Mononuclear cell (primary cell): ENCODE measurements at regions not wholly inside any gene's neighbourhood (a gene's known extent, or its start where the extent isn't known, plus 50 kb on each side); places are given as distances from the start of the nearest gene placed in this dataset.
"Not testable (repeated sequence)": the region's sequence is repeated elsewhere in the genome, so short reads cannot be mapped to it uniquely, and the experiment has no call there.

ENCODE experiments used
- H3K27me3 ChIP-seq: 2 replicates; pipeline ENCODE4 v1.6.0; 2011; ENCODE audit warnings: low read length, control low read depth; ENCODE audit not compliant: insufficient read depth
- H3K4me1 ChIP-seq: 2 replicates; pipeline ENCODE4 v1.5.1; 2011; ENCODE audit warnings: mild to moderate bottlenecking, low read length, control low read depth; ENCODE audit not compliant: insufficient read depth
- H3K4me3 ChIP-seq: 2 replicates; pipeline ENCODE4 v1.5.1; 2011; ENCODE audit warnings: mild to moderate bottlenecking, low read length, moderate library complexity
- H3K9me3 ChIP-seq: 2 replicates; pipeline ENCODE4 v1.5.1; 2011; ENCODE audit warnings: low read depth, mild to moderate bottlenecking, control low read depth, low read length

DNA sequence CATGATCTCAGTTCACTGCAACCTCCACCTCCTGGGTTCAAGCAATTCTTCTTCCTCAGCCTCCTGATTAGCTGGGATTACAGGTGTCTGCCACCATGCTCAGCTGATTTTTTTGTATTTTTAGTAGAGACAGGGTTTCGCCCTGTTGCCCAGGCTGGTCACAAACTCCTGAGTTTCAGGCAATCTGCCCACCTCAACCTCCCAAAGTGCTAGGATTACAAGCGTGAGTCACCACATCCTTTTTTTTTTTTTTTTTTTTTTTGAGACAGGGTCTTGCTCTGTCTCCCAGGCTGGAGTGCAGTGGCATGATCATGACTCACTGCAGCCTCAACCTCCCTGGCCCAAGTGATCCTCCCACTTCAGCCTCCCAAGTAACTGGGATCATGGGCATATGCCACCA lies 298.9 kb downstream of the SPRY1 start:
- H3K4me3 ChIP-seq, H3K27me3 ChIP-seq, H3K9me3 ChIP-seq, H3K4me1 ChIP-seq: not testable (repeated sequence)

DNA sequence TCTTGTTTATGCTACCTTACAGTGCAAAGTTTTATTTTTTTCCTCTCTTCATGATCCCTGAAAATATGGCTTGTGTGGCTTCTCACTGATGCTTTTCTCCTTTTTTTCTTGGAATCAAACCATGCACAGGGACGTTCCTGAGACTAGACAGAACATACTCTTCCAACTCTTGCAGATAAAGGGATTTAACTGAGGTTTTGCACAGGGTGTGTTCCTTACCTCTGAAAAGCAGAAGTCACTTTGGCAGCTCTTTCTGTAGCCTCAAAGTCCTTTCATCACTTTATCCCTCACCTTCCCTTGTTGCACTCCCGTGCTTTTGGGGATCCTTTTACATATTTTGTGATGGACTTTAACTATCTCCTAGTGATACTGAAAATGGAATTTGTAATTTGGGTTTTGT lies 300.1 kb downstream of the SPRY1 start:
- Histone ChIP-seq H3K9me3 (no peaks in the 10 kb centered on the region), H3K27me3 (no peaks in the 10 kb centered on the region)

DNA sequence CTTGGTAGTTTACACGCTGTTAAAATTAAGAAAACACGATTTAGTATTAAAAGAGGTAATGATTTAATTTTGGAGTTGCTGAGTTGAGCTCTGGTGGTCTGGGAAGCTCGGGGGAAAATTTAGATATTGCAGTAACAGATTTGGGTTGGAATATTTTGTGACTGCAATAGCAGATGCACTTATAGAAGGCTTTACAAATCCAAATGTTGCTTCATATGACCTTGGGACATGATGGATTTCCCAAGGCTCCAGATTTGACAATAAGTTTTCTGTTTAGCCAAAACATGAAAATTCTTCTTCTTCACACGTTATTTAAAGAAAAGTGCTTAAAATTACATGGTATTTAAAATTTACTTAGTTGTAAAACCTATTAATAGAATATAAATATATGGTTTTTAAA lies 302.0 kb downstream of the SPRY1 start:
- no peaks in the 10 kb centered on the region for H3K9me3 ChIP-seq
- H3K27me3 ChIP-seq, result no peaks in the 10 kb centered on the region
- no peaks in the 10 kb centered on the region for H3K4me1 ChIP-seq
- no peak overlapping the region for H3K4me3 ChIP-seq

More for the DNA sequence above, 300.1 kb downstream of the SPRY1 start:
- Histone ChIP-seq H3K4me1 (no peaks in the 10 kb centered on the region), H3K4me3 (no peak overlapping the region)

DNA sequence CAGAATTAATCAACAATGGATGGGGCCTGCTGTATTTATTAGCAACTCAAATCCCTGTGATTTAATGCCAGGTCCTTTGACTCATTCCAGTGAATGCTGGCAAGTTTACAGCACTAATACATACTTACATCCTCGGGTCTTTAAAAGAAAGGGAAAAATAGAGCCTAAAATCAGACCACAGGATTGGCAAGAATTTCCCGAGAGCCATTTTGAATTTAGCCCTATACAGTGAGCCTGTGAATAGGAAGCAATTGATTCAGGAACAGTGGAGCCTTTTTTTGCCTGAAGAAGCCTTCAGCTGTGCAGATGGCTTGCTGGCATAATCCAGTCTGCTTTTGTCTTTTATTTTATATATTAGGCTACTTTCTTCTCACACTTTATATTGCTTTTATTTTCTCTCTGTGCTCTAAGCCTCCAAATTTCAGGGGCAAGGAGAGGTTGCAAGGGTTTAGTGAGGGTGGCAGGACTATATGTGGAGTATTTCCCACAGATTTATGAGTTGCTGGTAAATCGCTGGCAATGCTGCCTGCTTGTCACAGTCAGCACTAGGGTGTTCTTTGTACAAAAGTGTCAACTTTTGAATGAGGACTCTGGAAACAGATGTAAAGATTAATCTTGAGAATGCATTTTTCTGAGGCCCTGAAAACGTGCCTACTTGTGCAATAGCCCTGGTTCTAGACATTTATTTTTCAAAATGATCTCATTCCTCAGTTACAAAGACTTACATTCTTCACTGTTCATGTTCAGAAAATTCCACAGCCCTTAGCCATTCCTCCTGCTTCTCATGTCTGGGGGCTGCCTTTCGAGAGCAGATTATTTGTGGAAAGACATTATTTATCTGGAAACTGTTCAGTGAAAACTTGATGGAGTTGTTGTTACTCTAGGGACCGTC lies 303.5 kb downstream of the SPRY1 start:
- no peaks in the 10 kb centered on the region for H3K9me3 ChIP-seq
- H3K27me3 ChIP-seq, result no peaks in the 10 kb centered on the region
- H3K4me1 ChIP-seq, result no peaks in the 10 kb centered on the region
- H3K4me3 ChIP-seq, result no peak overlapping the region

DNA sequence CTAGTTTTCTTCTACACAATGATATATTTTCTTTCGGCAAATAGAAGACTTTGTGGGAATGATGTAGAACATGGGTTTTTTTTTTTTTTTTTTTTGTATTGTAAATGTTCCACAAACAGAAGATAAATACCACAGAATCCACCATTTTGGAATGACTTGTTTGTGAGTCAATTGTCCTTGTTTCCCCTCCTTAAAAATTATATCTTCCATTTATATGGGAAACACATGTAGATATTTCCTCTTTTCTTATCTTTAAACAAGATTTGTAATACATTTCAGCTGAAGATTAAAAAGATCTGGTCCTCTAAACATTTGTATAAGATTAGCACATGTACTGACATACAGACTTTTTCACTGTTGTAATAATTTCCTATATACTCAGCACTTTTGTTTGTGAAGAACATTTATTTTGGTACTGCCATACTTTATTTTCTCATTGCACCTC lies 304.6 kb downstream of the SPRY1 start:
- H3K27me3 ChIP-seq, result no peaks in the 10 kb centered on the region
- H3K4me1 ChIP-seq, result no peaks in the 10 kb centered on the region
- no peak overlapping the region for H3K4me3 ChIP-seq
- no peaks in the 10 kb centered on the region for H3K9me3 ChIP-seq

DNA sequence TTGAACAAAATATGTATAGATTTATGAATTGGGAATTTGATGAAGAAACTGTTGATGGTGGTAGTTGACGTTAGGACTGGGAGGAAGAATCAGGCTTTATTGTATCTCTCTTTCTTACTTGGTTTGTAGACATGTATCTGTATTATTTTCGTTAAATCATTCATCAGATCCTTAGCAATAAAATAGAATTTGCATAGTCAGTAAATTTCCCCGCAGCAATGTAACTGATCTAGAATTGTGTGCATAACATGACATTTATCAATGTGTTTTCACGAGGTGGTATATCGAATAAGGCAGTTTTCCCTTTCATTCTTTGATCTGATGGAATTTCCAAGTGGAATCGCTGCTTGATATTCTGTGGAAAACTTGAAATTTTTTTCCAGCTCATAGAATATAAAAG lies 308.8 kb downstream of the SPRY1 start:
- no peak overlapping the region for H3K4me3 ChIP-seq
- H3K4me1 ChIP-seq, result no peaks in the 10 kb centered on the region
- H3K9me3 ChIP-seq, result no peaks in the 10 kb centered on the region
- no peaks in the 10 kb centered on the region for H3K27me3 ChIP-seq

DNA sequence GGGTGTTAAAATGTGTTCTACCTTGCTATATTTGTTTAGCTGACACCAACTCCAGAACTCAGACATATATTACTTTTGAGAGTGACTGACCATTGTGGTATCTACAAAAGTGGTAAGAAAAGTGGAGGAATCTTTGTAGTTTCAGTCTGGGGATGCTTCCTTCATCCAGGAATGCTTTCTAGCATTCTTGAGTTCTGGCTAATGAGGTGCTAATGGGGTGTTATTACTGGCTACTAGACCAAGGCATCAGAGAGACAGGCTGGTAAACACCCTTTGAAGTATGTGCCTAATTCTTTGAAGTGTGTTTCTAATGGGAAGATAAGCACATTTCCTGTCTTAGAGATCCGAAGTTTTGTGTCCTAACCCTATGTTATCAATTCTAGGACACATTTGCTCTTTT lies 310.4 kb downstream of the SPRY1 start:
- Histone ChIP-seq H3K4me3 (no peak overlapping the region), H3K9me3 (no peaks in the 10 kb centered on the region), H3K4me1 (no peaks in the 10 kb centered on the region), H3K27me3 (no peaks in the 10 kb centered on the region)

DNA sequence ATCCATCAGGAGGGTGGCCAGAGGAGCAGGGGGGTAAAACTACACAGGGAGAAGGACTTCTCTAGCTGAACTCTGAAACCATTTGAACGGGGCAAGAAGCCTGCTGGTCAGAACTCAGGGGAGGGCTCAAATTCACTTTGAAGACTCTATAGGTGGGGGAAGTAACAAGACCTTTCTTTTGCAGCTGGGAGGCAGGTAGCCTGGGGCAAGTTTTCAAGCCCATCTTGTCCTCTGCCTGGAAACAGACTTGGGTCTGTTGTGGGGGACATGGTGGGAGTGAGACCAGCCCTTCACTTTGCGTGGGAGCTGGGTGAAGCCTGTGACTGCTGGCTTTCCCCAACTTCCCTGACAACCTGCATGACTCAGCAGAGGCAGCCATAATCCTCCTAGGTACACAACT lies 312.3 kb downstream of the SPRY1 start:
- H3K9me3 ChIP-seq, result no peaks in the 10 kb centered on the region

DNA sequence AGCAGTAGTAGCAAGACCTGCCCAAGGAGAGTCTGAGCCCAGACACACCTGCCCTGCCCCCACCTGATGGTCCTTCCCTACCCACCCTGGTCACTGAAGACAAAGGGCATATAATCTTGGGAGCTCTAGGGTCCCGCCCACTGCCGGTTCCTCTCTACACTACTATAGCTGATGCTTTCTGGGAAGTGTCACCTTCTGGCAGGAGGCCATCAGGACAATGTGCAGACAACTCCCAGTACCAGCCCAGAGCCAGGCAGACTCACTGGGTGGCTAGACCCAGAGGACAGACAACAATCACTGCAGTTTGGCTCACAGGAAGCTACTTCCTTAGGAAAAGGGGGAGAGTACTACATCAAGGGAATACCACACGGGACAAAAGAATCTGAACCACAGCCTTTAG lies 312.7 kb downstream of the SPRY1 start:
- H3K9me3 ChIP-seq, result no peaks in the 10 kb centered on the region
- H3K4me1 ChIP-seq, result no peaks in the 10 kb centered on the region
- no peak overlapping the region for H3K4me3 ChIP-seq
- H3K27me3 ChIP-seq, result no peaks in the 10 kb centered on the region

More for the DNA sequence above, 312.3 kb downstream of the SPRY1 start:
- no peaks in the 10 kb centered on the region for H3K4me1 ChIP-seq
- H3K27me3 ChIP-seq, result no peaks in the 10 kb centered on the region
- no peak overlapping the region for H3K4me3 ChIP-seq

DNA sequence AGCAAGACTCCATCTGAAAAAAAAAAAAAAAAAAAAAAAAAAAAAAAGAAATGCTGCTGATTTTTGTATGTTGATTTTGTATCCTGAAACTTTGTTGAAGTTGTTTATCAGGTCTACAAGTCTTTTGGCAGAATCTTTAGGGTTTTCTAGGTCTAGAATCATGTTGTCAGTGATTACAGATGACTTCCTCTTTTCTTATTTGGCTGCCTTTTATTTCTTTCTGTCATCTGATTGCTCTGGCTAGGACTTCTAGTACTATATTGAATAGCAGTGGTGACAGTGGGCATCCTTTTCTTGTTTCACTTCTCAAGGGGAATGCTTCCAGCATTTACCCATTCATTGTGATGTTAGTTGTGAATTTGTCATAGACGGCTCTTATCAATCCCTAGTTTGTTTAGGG lies 334.4 kb downstream of the SPRY1 start:
- H3K4me1 ChIP-seq, result no peaks in the 10 kb centered on the region
- H3K4me3 ChIP-seq, result no peak overlapping the region
- no peaks in the 10 kb centered on the region for H3K9me3 ChIP-seq
- no peaks in the 10 kb centered on the region for H3K27me3 ChIP-seq

DNA sequence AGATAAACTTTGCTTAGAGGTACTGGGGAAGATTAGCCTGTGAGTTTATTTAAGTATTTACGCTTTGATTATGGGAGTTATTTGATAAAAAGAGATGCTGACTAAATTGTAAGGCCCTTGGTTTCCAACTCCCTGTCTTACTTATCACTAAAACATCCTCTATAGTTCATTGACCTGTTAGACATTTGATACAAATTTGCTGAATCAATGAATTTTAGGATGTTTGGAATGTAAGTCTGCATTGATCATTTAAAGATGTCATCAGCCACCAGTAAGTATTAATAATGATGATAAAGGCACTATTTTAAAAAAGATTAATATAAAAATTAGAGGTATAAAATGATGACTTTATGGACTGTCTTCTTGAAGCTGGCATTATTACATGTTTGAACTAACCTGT lies 340.6 kb downstream of the SPRY1 start:
- H3K4me3 ChIP-seq, result no peak overlapping the region

DNA sequence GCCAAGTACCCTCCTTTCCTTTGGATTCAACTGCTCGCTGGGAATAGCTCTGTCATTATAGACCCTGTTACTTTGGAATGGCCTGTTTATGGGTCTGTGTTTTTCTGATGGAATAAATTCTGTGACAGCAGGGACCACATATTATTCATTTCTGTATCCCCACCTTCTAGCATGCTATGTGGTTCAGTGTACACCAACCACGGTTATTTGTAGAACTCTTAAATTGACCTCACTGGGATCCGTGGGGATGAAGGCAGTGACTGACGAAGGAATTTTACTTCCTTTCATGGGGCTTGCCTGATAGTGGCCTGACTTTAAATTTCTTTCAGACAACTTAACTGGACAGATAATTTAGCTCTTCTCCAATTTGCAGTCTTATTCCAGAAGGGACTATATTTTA lies 343.2 kb downstream of the SPRY1 start:
- no peak overlapping the region for H3K4me3 ChIP-seq
- H3K27me3 ChIP-seq, result no peaks in the 10 kb centered on the region
- no peaks in the 10 kb centered on the region for H3K9me3 ChIP-seq
- peaks cover 2% of the 10 kb centered on the region for H3K4me1 ChIP-seq

More for the DNA sequence above, 340.6 kb downstream of the SPRY1 start:
- Histone ChIP-seq H3K4me1 (no peaks in the 10 kb centered on the region), H3K9me3 (no peaks in the 10 kb centered on the region), H3K27me3 (no peaks in the 10 kb centered on the region)

DNA sequence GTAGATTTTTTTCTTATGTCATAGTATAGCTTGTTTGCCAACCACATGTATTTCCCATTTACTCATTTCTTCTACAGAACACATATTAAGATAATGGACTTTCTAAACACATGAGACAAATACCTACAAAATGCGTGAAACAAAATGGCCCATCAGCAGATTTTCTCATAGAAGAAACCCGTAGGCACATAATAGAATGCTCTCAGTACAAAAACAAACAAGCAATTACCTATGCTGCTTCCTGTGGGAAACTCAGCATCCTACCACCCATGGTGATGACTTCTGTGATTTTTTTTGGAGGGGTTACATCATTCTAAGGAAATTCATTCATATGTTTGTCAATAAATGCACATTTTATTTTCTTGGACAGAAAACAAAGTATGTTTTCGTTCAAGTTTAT lies 343.6 kb downstream of the SPRY1 start:
- H3K4me3 ChIP-seq, result no peak overlapping the region
- H3K27me3 ChIP-seq, result no peaks in the 10 kb centered on the region
- H3K4me1 ChIP-seq, result peaks cover 5% of the 10 kb centered on the region
- H3K9me3 ChIP-seq, result no peaks in the 10 kb centered on the region

DNA sequence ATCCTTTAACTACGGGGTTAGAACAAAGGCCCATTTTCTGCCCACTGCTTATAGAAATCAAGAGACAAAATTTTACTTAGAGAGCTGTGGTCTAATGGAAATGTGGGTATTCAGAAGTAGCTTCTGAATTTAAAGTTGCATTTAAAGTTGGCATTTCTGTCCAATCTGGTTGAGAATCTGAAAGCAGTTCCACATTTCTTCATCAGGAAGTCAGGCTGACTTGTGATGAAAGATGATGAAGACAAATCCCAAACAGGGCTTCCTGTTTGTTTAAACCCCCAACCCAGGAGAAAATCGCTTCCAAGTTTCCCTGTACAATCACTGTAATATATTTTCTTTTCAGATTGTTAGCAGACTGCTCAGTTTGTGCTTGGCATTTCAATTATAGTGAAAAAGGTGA lies 345.3 kb downstream of the SPRY1 start:
- Histone ChIP-seq H3K4me1 (peaks cover 5% of the 10 kb centered on the region), H3K9me3 (no peaks in the 10 kb centered on the region), H3K4me3 (no peak overlapping the region), H3K27me3 (no peaks in the 10 kb centered on the region)

DNA sequence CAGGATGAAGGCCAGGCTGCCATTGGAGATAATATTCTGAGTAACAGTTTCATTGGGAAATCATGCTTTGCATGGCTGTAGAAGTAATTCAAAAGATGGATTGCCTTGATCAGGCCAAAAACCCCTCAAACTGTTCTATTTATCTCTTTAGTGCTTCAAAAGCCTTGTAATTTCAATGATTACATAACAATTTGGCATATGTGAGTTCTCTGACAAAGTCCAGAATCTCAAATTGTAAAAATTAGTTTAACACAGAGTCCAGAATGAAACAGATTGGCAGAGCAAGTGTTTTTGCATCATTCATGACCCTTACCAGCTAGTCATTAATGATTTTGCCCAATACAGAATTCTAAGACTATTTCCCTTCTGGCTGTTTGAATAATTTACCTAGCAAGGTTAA lies 347.3 kb downstream of the SPRY1 start:
- Histone ChIP-seq H3K27me3 (no peaks in the 10 kb centered on the region), H3K4me1 (peaks cover 5% of the 10 kb centered on the region), H3K9me3 (no peaks in the 10 kb centered on the region), H3K4me3 (no peak overlapping the region)

DNA sequence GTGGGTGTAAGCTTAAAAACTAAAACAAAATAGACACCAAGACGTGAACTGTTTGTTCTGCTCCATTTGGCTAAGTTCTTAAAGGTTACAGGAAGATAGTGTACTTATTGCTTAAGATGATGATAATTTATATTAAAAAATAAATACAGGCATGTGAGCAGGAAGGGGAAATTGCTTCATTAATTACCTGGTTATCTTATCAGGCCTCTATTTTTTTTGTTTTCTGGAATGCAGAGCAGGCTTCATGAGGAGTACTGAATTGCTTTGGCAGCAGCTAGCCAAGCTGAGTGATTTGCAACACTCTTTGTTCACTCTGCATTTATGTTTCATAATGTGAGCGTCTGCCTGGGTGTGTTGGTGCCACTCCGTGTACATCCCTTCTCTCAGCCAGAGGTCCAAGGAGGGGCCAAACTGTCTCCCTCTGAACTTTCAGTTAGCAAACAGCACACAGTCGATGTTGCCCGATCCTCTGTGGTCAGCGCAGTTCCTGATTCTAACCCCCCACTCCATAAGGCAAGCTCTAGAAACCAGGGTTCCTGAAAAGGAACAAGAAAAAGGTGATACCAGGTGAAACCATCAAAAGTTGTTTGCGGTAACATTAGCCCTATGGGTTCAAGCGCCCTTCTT lies 348.2 kb downstream of the SPRY1 start:
- Histone ChIP-seq H3K4me3 (no peak overlapping the region), H3K27me3 (no peaks in the 10 kb centered on the region), H3K9me3 (no peaks in the 10 kb centered on the region), H3K4me1 (peaks cover 5% of the 10 kb centered on the region)
